ENCODE measurements at regions not wholly inside any gene's neighbourhood (a gene's known extent, or its start where the extent isn't known, plus 50 kb on each side); places are given as distances from the start of the nearest gene placed in this dataset.

DNA sequence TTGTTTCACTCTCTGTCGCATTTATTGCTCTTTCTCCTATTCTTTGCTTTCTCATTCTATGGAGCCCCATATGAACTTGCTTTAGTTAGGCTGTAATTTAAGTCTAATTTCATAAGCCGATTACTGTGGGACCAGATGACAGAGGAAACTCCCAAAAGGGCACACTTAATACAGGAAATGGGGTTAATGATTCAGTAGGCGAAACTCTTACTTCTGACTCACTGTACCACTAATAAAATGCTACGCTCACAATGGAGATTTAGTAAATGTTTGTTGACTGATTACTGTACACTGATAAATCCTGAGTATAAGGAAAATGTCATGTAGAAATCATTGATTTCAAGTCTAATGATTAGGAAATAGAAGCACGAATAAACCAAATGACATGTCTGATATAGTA lies 276.4 kb downstream of the KLF5 start:
- intact Hi-C loops (cut with DNase I): no loop called here
- TF ChIP-seq, protein P1, sequence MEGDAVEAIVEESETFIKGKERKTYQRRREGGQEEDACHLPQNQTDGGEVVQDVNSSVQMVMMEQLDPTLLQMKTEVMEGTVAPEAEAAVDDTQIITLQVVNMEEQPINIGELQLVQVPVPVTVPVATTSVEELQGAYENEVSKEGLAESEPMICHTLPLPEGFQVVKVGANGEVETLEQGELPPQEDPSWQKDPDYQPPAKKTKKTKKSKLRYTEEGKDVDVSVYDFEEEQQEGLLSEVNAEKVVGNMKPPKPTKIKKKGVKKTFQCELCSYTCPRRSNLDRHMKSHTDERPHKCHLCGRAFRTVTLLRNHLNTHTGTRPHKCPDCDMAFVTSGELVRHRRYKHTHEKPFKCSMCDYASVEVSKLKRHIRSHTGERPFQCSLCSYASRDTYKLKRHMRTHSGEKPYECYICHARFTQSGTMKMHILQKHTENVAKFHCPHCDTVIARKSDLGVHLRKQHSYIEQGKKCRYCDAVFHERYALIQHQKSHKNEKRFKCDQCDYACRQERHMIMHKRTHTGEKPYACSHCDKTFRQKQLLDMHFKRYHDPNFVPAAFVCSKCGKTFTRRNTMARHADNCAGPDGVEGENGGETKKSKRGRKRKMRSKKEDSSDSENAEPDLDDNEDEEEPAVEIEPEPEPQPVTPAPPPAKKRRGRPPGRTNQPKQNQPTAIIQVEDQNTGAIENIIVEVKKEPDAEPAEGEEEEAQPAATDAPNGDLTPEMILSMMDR (IDR thresholded peaks at IDR 0.05): no peak

DNA sequence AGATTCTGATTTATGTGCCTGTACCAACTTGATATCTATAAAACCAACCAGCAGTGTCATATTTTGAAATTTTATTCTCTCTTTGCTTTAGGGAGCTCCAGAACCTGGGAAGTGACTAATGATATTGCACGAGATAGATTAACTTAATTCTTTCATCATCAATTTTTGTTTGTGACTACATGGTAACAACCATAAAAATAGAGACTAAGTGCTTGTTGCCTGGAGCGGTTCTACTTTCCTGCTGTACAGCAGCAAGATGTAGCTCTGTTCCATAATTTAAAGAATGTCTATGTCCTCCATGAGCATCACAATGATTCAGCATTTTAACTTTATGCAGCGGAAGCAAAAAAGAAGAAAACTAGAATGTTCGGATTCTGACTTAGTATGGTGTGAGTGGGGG lies 275.6 kb downstream of the KLF5 start:
- Histone ChIP-seq H3K36me3 (no peaks in the 10 kb centered on the region), H3K27me3 (no peaks in the 10 kb centered on the region), H3K27ac (no peak overlapping the region), H3K9me3 (no peaks in the 10 kb centered on the region), H3K4me1 (no peaks in the 10 kb centered on the region), H3K4me3 (no peak overlapping the region)
- ATAC-seq (no peak), DNase-seq (no peak)
- intact Hi-C loops (cut with DNase I): no loop called here
- TF ChIP-seq, protein P1 (IDR thresholded peaks at IDR 0.05): no peak

More for the DNA sequence above, 276.4 kb downstream of the KLF5 start:
- Histone ChIP-seq H3K27me3 (no peaks in the 10 kb centered on the region), H3K27ac (no peak overlapping the region), H3K4me3 (no peak overlapping the region), H3K9me3 (no peaks in the 10 kb centered on the region), H3K36me3 (no peaks in the 10 kb centered on the region), H3K4me1 (no peaks in the 10 kb centered on the region)
- ATAC-seq (no peak), DNase-seq (no peak)

DNA sequence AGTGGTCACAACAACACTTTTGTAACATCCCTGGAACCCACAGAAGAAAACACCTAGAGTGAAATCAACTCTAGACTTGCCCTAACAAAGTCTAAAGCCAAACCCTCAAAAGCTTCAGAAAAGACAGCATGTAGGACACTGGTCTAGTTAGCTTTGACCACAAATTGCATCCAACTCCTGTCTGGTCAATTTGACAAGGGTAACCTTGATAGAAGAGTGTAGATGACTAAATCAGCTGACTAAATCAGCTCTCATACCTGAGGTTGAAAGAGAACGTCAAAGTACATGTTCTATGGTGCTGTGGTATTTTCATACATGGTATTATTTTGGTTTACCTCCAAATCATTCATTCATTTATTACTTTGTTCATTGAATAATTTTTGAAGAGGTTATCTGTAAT lies 272.8 kb downstream of the KLF5 start:
- TF ChIP-seq, protein P1 (IDR thresholded peaks at IDR 0.05): no peak
- intact Hi-C loops (cut with DNase I): no loop called here
- H3K27me3 ChIP-seq: no peaks in the 10 kb centered on the region
- H3K9me3 ChIP-seq: no peaks in the 10 kb centered on the region
- H3K27ac ChIP-seq: no peak overlapping the region
- DNase-seq: no peak
- H3K4me3 ChIP-seq: no peak overlapping the region
- no peaks in the 10 kb centered on the region for H3K36me3 ChIP-seq
- ATAC-seq: no peak
- H3K4me1 ChIP-seq: no peaks in the 10 kb centered on the region

DNA sequence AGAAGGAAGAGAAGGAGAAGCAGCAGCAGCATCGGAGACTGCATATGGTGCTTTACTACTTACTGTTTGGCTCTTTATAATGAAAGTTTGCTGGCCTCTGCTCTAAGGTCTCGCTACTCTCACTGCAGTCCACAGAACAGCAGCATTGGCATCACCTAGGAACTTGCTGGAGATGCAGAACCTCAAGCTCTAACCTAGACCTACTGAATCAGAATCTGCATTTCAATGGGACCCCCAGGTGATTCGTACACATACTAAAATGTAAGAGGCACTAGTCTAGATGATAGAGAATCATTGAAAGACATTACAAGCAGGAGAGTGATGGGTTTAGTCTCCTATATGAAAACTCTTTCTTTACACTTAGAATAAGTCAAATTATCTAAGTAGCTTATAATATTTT lies 270.6 kb downstream of the KLF5 start:
- TF ChIP-seq, protein P1 (IDR thresholded peaks at IDR 0.05): no peak
- intact Hi-C loops (cut with DNase I): no loop called here
- Histone ChIP-seq H3K27me3 (no peaks in the 10 kb centered on the region), H3K4me1 (no peaks in the 10 kb centered on the region), H3K27ac (no peak overlapping the region), H3K36me3 (no peaks in the 10 kb centered on the region), H3K4me3 (no peak overlapping the region), H3K9me3 (no peaks in the 10 kb centered on the region)
- DNase-seq: no peak
- ATAC-seq: no peak

DNA sequence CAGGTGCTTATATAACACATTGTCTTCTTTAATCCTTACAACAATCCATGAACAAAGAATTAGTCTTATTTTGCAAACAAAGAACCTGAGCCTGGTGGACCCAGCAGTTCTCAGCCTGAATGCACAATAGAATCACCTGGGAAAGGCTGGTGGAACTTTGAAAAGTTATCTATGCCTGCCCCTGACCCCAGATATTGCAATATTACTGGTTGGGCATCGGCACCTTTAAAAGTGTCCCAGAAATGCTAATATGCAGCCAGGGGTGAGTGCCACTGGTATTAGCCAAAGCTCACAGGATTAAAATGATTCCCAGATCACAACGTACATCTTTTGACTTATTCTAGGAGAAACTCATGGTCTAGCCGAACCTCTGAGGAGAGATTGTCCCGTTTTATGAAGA lies 268.8 kb downstream of the KLF5 start:
- intact Hi-C loops (cut with DNase I): no loop called here
- Histone ChIP-seq H3K27ac (no peak overlapping the region), H3K4me1 (no peaks in the 10 kb centered on the region), H3K27me3 (no peaks in the 10 kb centered on the region), H3K9me3 (no peaks in the 10 kb centered on the region), H3K36me3 (no peaks in the 10 kb centered on the region), H3K4me3 (no peak overlapping the region)
- TF ChIP-seq, protein P1 (IDR thresholded peaks at IDR 0.05): no peak
- DNase-seq (no peak), ATAC-seq (no peak)

All from upper lobe of right lung (tissue), 1 donor.